Right atrium auricular region (tissue), 2 donors: ENCODE measurements at regions not wholly inside any gene's neighbourhood (a gene's known extent, or its start where the extent isn't known, plus 50 kb on each side); places are given as distances from the start of the nearest gene placed in this dataset.

Source experiments
- DNase-seq: peaks from one replicate; pipeline ENCODE4 v3.0.0-alpha.2; 2019; ENCODE audit warnings: low spot score
- H3K27ac ChIP-seq, 2 donors: fragments of 200-600 bp; sonication (generic); 1 replicate in 1 of 2; 2 replicates in 1 of 2; pipeline ENCODE4 v1.5.1; 2016 to 2019
- H3K27me3 ChIP-seq, 2 donors: fragments of 200-600 bp; sonication (generic); one replicate each; pipeline versions ENCODE4 v1.5.1 to v1.6.0; 2017 to 2019
- H3K36me3 ChIP-seq: fragments of 200-600 bp; sonication (generic); one replicate; pipeline ENCODE4 v1.5.1; 2016
- H3K4me1 ChIP-seq, 2 donors: fragments of 200-600 bp; sonication (generic); one replicate each; pipeline versions ENCODE4 v1.5.1 to v1.6.0; 2017 to 2019
- H3K4me3 ChIP-seq, 2 donors: fragments of 200-600 bp; sonication (generic); 1 replicate in 1 of 2; 2 replicates in 1 of 2; pipeline ENCODE4 v1.5.1; 2017 to 2019; ENCODE audit warnings: mild to moderate bottlenecking in 1 of 2, moderate library complexity in 1 of 2
- H3K9me3 ChIP-seq, 2 donors: fragments of 200-600 bp; sonication (generic); one replicate each; pipeline ENCODE4 v1.5.1; 2019
- TF ChIP-seq, protein P1 (sequence below), 2 donors: fragments of 200-600 bp; sonication (generic); IDR thresholded peaks; one replicate each; pipeline ENCODE4 v1.5.1; 2019; ENCODE audit warnings: antibody characterized with exemption in 2 of 2

- no peaks in the 10 kb centered on the region for H3K36me3 ChIP-seq
- no peak for DNase-seq
- H3K27ac ChIP-seq: no peak overlapping the region
- no peaks in the 10 kb centered on the region for H3K27me3 ChIP-seq
- H3K4me3 ChIP-seq: no peak overlapping the region
- no peaks in the 10 kb centered on the region for H3K9me3 ChIP-seq
- H3K4me1 ChIP-seq: no peaks in the 10 kb centered on the region
- TF ChIP-seq, protein P1, sequence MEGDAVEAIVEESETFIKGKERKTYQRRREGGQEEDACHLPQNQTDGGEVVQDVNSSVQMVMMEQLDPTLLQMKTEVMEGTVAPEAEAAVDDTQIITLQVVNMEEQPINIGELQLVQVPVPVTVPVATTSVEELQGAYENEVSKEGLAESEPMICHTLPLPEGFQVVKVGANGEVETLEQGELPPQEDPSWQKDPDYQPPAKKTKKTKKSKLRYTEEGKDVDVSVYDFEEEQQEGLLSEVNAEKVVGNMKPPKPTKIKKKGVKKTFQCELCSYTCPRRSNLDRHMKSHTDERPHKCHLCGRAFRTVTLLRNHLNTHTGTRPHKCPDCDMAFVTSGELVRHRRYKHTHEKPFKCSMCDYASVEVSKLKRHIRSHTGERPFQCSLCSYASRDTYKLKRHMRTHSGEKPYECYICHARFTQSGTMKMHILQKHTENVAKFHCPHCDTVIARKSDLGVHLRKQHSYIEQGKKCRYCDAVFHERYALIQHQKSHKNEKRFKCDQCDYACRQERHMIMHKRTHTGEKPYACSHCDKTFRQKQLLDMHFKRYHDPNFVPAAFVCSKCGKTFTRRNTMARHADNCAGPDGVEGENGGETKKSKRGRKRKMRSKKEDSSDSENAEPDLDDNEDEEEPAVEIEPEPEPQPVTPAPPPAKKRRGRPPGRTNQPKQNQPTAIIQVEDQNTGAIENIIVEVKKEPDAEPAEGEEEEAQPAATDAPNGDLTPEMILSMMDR (IDR thresholded peaks at IDR 0.05): no peak
Observed at GRCh38 chr16:65583498-65583897, 461.6 kb upstream of the CDH11 start.

GRCh38 chr16:65579050-65579449, 457.2 kb upstream of the CDH11 start:
- H3K27ac ChIP-seq: no peak overlapping the region
- TF ChIP-seq, protein P1 (IDR thresholded peaks at IDR 0.05): no peak
- H3K27me3 ChIP-seq: no peaks in the 10 kb centered on the region
- no peak for DNase-seq
- H3K36me3 ChIP-seq: no peaks in the 10 kb centered on the region
- no peaks in the 10 kb centered on the region for H3K9me3 ChIP-seq
- no peak overlapping the region for H3K4me3 ChIP-seq
- H3K4me1 ChIP-seq: no peaks in the 10 kb centered on the region

GRCh38 chr16:65576631-65577030, 454.8 kb upstream of the CDH11 start:
- H3K36me3 ChIP-seq: no peaks in the 10 kb centered on the region
- TF ChIP-seq, protein P1 (IDR thresholded peaks at IDR 0.05): no peak
- H3K9me3 ChIP-seq: no peaks in the 10 kb centered on the region
- no peaks in the 10 kb centered on the region for H3K4me1 ChIP-seq
- H3K27ac ChIP-seq: no peak overlapping the region
- no peak overlapping the region for H3K4me3 ChIP-seq
- no peaks in the 10 kb centered on the region for H3K27me3 ChIP-seq
- DNase-seq: no peak

DNA sequence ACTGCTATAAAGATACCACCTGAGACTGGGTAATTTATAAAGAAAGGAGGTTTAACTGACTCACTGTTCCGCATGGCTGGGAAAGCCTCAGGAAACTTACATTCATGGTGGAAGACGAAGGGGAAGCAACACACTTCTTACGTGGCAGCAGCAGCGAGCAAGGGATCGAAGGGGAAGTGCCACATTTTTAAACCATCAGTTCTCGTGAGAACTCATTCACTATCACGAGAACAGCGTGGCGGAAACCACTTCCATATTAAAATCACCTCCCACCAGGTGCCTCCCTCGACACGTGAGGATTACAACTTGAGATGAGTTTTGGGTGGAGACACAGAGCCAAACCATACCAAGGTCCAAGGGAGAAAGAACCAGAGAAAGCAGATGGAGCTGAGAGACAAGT, 454.3 kb upstream of the CDH11 start:
- no peaks in the 10 kb centered on the region for H3K4me1 ChIP-seq
- H3K36me3 ChIP-seq: no peaks in the 10 kb centered on the region
- TF ChIP-seq, protein P1 (IDR thresholded peaks at IDR 0.05): no peak
- H3K27me3 ChIP-seq: no peaks in the 10 kb centered on the region
- H3K9me3 ChIP-seq: no peaks in the 10 kb centered on the region
- DNase-seq: no peak
- no peak overlapping the region for H3K27ac ChIP-seq
- H3K4me3 ChIP-seq: no peak overlapping the region

- TF ChIP-seq, protein P1 (IDR thresholded peaks at IDR 0.05): no peak
- H3K27ac ChIP-seq: no peak overlapping the region
- H3K27me3 ChIP-seq: no peaks in the 10 kb centered on the region
- no peak overlapping the region for H3K4me3 ChIP-seq
- H3K36me3 ChIP-seq: no peaks in the 10 kb centered on the region
- H3K9me3 ChIP-seq: peaks cover 0 to 6% of the 10 kb centered on the region in 2 donors
- DNase-seq: no peak
- H3K4me1 ChIP-seq: no peaks in the 10 kb centered on the region
Observed at GRCh38 chr16:65574326-65574966, 452.6 kb upstream of the CDH11 start.

GRCh38 chr16:65572156-65572555, 450.3 kb upstream of the CDH11 start:
- no peaks in the 10 kb centered on the region for H3K36me3 ChIP-seq
- no peaks in the 10 kb centered on the region for H3K27me3 ChIP-seq
- TF ChIP-seq, protein P1 (IDR thresholded peaks at IDR 0.05): no peak

More at GRCh38 chr16:65572156-65572555, 450.3 kb upstream of the CDH11 start:
- Histone ChIP-seq H3K4me1 (no peaks in the 10 kb centered on the region), H3K27ac (no peak overlapping the region), H3K9me3 (peaks cover 0 to 7% of the 10 kb centered on the region in 2 donors), H3K4me3 (no peak overlapping the region)
- no peak for DNase-seq
